Endothelial cell (in vitro differentiated cells): ENCODE measurements at regions not wholly inside any gene's neighbourhood (a gene's known extent, or its start where the extent isn't known, plus 50 kb on each side); places are given as distances from the start of the nearest gene placed in this dataset.

Experiments
- DNase-seq: peaks from one replicate; pipeline ENCODE4 v3.0.0; 2021; ENCODE audit warnings: low spot score
- H3K27ac Mint-ChIP-seq: one replicate; pipeline ENCODE4 v1.8.0; 2021; ENCODE audit warnings: mixed read lengths, inconsistent platforms; ENCODE audit not compliant: unreplicated experiment
- H3K27me3 Mint-ChIP-seq: one replicate; pipeline ENCODE4 v1.8.0; 2021; ENCODE audit warnings: mild to moderate bottlenecking, moderate library complexity, mixed read lengths, inconsistent platforms; ENCODE audit not compliant: unreplicated experiment
- H3K36me3 Mint-ChIP-seq: one replicate; pipeline ENCODE4 v1.8.0; 2021; ENCODE audit warnings: mild to moderate bottlenecking, low read depth, mixed read lengths, inconsistent platforms; ENCODE audit not compliant: unreplicated experiment
- H3K4me1 Mint-ChIP-seq: one replicate; pipeline ENCODE4 v1.8.0; 2021; ENCODE audit warnings: mild to moderate bottlenecking, mixed read lengths, inconsistent platforms; ENCODE audit not compliant: unreplicated experiment
- H3K4me3 Mint-ChIP-seq: one replicate; pipeline ENCODE4 v1.8.0; 2021; ENCODE audit warnings: mild to moderate bottlenecking, mixed read lengths, inconsistent platforms; ENCODE audit not compliant: unreplicated experiment
- H3K9me3 Mint-ChIP-seq: one replicate; pipeline ENCODE4 v1.8.0; 2021; ENCODE audit warnings: mixed read lengths, inconsistent platforms; ENCODE audit not compliant: unreplicated experiment
- TF ChIP-seq, protein P1 (sequence below): fragments of 200-600 bp; sonication (generic); IDR thresholded peaks from one replicate; pipeline ENCODE4 v1.5.0; 2021; ENCODE audit warnings: antibody characterized with exemption; ENCODE audit not compliant: unreplicated experiment

DNA sequence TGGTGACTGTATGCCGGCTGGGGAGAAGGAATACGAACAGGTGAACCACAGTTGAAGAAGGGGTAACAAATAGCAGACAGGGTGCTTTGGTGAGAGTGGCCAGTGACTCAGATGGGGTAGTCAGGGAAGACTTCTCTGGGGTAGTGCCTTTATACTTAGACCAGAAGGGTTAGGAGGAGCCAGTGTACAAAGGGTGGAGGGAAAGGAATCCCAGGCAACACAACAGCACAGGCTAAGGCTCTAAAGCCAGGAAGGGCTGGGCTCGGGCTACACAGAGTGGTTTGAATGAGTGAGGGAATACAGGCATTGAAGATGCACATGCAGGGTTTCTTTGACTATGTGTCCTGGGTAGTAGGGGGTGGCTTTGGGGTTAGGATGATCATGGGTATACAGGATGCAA, 70.6 kb upstream of the CXCL14 start:
- H3K4me1 Mint-ChIP-seq, result peaks cover 3% of the 10 kb centered on the region
- DNase-seq, result no peak
- no peak overlapping the region for H3K27ac Mint-ChIP-seq
- H3K36me3 Mint-ChIP-seq, result no peaks in the 10 kb centered on the region
- no peaks in the 10 kb centered on the region for H3K9me3 Mint-ChIP-seq
- no peak overlapping the region for H3K4me3 Mint-ChIP-seq
- no peaks in the 10 kb centered on the region for H3K27me3 Mint-ChIP-seq
- TF ChIP-seq, protein P1, sequence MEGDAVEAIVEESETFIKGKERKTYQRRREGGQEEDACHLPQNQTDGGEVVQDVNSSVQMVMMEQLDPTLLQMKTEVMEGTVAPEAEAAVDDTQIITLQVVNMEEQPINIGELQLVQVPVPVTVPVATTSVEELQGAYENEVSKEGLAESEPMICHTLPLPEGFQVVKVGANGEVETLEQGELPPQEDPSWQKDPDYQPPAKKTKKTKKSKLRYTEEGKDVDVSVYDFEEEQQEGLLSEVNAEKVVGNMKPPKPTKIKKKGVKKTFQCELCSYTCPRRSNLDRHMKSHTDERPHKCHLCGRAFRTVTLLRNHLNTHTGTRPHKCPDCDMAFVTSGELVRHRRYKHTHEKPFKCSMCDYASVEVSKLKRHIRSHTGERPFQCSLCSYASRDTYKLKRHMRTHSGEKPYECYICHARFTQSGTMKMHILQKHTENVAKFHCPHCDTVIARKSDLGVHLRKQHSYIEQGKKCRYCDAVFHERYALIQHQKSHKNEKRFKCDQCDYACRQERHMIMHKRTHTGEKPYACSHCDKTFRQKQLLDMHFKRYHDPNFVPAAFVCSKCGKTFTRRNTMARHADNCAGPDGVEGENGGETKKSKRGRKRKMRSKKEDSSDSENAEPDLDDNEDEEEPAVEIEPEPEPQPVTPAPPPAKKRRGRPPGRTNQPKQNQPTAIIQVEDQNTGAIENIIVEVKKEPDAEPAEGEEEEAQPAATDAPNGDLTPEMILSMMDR, result no peak

DNA sequence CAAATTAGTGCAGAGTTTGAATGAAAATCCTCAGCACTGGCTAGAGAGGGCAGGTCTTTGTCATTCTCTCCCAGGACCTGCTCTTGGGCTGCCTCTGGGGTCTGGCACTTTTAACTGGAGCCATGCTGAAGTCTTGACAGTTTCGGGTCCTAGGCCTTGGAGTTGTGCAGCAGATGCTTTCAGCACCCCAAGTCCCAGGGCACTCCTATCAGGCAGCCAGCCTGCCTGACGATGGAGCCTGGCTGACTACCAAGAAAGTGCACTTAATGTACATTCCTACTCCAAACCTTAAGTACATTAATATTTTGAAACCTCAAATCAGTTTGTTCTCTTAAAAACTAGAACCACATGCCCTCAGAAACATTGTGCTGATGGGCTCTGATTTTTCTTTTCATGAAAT, 69.3 kb upstream of the CXCL14 start:
- H3K9me3 Mint-ChIP-seq, result no peaks in the 10 kb centered on the region
- no peak overlapping the region for H3K4me3 Mint-ChIP-seq
- peaks cover 3% of the 10 kb centered on the region for H3K4me1 Mint-ChIP-seq
- no peaks in the 10 kb centered on the region for H3K36me3 Mint-ChIP-seq
- H3K27me3 Mint-ChIP-seq, result no peaks in the 10 kb centered on the region
- H3K27ac Mint-ChIP-seq, result no peak overlapping the region
- TF ChIP-seq, protein P1, result no peak
- no peak for DNase-seq

DNA sequence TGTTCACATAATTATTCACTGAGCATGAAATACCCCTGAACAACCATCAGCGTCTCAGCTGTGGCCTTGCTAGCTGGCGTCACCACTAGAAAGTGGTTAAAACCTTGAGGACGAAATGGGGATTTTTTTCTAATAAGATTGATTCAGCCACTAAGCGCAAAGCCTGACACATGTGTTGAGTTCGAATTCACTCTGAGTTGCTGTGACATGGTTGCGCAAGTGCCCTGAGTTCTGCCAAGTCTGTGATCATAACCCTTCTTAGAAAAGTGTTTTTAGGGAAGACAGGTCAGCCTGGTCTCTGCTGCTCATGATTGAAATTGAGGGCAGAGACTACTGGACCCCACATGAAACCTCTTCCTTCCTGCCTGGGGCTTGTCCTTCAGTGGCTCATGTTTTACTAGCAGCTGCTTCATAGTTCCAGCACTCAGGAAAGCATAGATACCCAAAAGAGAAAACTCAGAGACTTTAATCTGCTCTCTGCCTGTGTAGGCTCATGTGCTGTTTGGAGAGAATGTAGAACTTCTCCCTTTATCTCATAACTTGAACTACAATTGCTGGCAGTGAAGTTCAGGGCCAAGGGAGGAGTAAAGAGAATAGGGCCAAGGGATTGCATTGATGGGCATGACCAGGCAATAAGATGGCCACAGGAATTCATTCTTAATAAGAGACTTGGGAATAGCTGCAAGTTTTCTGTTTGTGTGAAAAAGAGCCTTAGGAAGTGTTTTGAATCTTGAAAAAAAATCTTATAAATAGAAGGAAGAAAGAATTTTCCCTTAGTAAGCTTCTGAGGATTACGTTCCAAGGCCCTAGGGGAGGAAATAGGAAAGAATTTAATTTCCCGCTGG, 66.8 kb upstream of the CXCL14 start:
- H3K27ac Mint-ChIP-seq, result no peak overlapping the region
- H3K4me1 Mint-ChIP-seq, result peaks cover 3% of the 10 kb centered on the region
- no peaks in the 10 kb centered on the region for H3K9me3 Mint-ChIP-seq
- TF ChIP-seq, protein P1, result no peak
- H3K27me3 Mint-ChIP-seq, result no peaks in the 10 kb centered on the region
- DNase-seq, result no peak
- H3K36me3 Mint-ChIP-seq, result no peaks in the 10 kb centered on the region
- no peak overlapping the region for H3K4me3 Mint-ChIP-seq

DNA sequence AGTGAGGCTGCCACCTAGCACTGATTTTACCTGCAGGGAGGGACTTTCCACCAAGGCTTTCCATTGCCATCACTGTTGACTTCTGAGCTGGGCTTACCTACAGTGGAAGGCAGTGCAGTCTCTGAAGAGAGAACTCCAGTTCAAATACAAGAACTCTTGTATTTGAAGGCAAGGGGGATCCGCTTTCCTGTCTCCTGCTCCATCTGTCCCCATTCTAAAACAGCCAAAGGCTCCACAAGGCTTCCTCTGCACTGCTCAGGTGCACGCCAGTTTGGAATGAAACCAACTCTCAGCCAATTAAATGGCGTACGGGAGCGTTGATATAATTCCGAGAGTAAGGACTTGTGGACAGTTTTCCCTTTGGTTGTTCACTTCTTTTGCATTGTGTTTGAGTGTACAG, 66.0 kb upstream of the CXCL14 start:
- H3K27ac Mint-ChIP-seq, result no peak overlapping the region
- H3K4me3 Mint-ChIP-seq, result no peak overlapping the region
- DNase-seq, result no peak
- H3K27me3 Mint-ChIP-seq, result peaks cover 2% of the 10 kb centered on the region
- H3K9me3 Mint-ChIP-seq, result no peaks in the 10 kb centered on the region
- peaks cover 3% of the 10 kb centered on the region for H3K4me1 Mint-ChIP-seq
- H3K36me3 Mint-ChIP-seq, result no peaks in the 10 kb centered on the region
- TF ChIP-seq, protein P1, result no peak
